ENCODE measurements at regions not wholly inside any gene's neighbourhood (a gene's known extent, or its start where the extent isn't known, plus 50 kb on each side); places are given as distances from the start of the nearest gene placed in this dataset.

DNA sequence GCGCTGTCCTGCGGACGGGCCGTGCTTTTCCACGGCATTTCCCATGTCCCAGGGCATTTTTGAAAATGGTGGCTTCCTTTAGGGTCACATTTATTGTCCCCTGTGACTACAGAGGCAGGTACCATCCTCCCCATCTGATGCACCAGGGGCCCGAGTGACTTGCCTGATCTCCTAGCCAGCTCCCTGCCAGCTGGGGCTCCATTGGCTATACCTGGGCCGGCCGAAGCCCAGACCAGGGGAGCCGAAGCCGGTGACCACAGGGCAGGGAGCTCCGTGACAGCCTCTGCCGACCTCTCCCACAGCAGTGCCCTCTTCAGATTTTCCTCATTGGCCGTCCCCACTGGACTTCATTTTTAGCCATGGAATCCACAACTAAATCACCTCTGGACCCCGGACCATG lies 170.6 kb downstream of the RBFOX3 start:
- TF ChIP-seq, protein P1, sequence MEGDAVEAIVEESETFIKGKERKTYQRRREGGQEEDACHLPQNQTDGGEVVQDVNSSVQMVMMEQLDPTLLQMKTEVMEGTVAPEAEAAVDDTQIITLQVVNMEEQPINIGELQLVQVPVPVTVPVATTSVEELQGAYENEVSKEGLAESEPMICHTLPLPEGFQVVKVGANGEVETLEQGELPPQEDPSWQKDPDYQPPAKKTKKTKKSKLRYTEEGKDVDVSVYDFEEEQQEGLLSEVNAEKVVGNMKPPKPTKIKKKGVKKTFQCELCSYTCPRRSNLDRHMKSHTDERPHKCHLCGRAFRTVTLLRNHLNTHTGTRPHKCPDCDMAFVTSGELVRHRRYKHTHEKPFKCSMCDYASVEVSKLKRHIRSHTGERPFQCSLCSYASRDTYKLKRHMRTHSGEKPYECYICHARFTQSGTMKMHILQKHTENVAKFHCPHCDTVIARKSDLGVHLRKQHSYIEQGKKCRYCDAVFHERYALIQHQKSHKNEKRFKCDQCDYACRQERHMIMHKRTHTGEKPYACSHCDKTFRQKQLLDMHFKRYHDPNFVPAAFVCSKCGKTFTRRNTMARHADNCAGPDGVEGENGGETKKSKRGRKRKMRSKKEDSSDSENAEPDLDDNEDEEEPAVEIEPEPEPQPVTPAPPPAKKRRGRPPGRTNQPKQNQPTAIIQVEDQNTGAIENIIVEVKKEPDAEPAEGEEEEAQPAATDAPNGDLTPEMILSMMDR (IDR thresholded peaks at IDR 0.05) = no peak
- TF ChIP-seq POLR2A (IDR thresholded peaks at IDR 0.05) = no peak

All from tibial nerve (tissue), 3 donors.